ENCODE measurements at regions not wholly inside any gene's neighbourhood (a gene's known extent, or its start where the extent isn't known, plus 50 kb on each side); places are given as distances from the start of the nearest gene placed in this dataset.

- no peak overlapping the region for H3K4me3 ChIP-seq (ENCODE audit: low read depth in 1 of 2, low read length in 1 of 2)
- H3K9me3 ChIP-seq, result no peaks in the 10 kb centered on the region
- no peak for TF ChIP-seq CTCF (IDR thresholded peaks at IDR 0.05)
Observed at GRCh38 chr19:32104153-32104849, 241.1 kb upstream of the ZNF507 start.

GRCh38 chr19:32104850-32105235 lies 240.6 kb upstream of the ZNF507 start:
- H3K4me3 ChIP-seq (ENCODE audit: low read depth in 1 of 2, low read length in 1 of 2), result no peak overlapping the region
- TF ChIP-seq CTCF (IDR thresholded peaks at IDR 0.05), result no peak
- H3K27me3 ChIP-seq, result peaks cover 38% of the 10 kb centered on the region
- no peaks in the 10 kb centered on the region for H3K4me1 ChIP-seq (ENCODE audit: control insufficient read depth in 1 of 2, insufficient read depth in 1 of 2, low read depth in 1 of 2, low read length in 1 of 2)
- H3K9me3 ChIP-seq, result no peaks in the 10 kb centered on the region
- H3K27ac ChIP-seq, result no peak overlapping the region
- no peaks in the 10 kb centered on the region for H3K36me3 ChIP-seq

More at GRCh38 chr19:32104153-32104849, 241.1 kb upstream of the ZNF507 start:
- no peaks in the 10 kb centered on the region for H3K4me1 ChIP-seq (ENCODE audit: control insufficient read depth in 1 of 2, insufficient read depth in 1 of 2, low read depth in 1 of 2, low read length in 1 of 2)
- H3K27me3 ChIP-seq, result peaks cover 38% of the 10 kb centered on the region
- H3K36me3 ChIP-seq, result no peaks in the 10 kb centered on the region
- H3K27ac ChIP-seq, result no peak overlapping the region

DNA sequence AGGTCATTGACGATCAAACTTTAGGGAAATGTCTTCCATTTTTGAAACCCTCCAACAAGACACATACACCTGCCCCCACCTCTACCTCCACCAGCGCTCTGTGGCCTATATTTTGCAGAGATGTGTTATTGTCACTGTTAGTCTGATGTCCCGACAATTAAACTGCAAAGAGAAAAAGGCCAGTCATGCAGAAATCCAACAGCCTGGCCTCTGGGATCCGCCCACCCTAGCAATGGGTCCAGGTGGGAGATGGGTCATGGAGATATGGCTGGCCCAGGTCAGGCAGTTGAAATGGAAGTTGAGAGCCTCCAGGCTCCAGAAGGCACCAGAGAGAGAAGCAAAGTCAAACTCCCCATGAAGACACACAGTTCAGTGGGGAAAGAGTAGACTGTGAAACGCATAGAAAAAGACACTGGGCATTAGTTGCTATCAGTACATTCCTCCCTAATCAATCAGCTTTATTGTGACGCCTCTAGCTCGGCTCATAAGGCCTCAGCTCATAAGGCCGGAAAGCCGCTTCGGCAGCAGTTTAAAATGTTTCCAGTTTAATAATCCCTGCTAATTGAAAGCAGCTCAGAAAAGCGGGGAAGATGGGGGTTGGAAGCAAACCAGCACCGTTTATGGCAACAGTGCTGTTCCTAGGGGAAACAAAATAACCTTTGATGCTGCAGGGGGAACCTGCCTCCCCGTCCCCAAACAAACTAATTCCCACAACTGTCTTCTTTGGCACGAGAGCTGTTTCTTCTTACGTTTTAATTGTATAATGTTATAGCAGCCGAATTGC lies 239.7 kb upstream of the ZNF507 start:
- Histone ChIP-seq H3K36me3 (no peaks in the 10 kb centered on the region), H3K9me3 (no peaks in the 10 kb centered on the region), H3K27ac (no peak overlapping the region), H3K4me3 (ENCODE audit: low read depth in 1 of 2, low read length in 1 of 2) (no peak overlapping the region), H3K27me3 (peaks cover 38% of the 10 kb centered on the region), H3K4me1 (ENCODE audit: control insufficient read depth in 1 of 2, insufficient read depth in 1 of 2, low read depth in 1 of 2, low read length in 1 of 2) (no peaks in the 10 kb centered on the region)
- TF ChIP-seq CTCF (IDR thresholded peaks at IDR 0.05), result no peak

DNA sequence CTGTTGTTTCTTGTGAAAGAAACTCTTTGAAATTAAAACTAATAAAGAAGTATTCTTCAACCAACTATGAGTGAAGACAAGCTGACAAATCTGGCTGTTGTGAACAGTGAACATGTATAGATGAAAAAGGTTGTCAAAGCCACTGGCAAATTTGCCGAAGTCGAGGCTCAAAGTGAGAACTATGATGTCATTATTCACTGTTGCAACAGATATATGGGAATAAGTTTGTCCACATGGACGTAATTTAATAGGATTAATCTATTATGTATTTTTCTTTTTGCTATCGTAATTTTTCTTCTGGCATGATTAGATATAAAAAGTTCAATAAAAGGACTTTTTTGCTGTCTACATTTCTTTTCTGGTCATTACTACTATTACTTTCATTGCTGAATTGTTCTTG lies 223.2 kb upstream of the ZNF507 start:
- no peaks in the 10 kb centered on the region for H3K36me3 ChIP-seq
- no peak overlapping the region for H3K4me3 ChIP-seq (ENCODE audit: low read depth in 1 of 2, low read length in 1 of 2)
- H3K27me3 ChIP-seq, result no peaks in the 10 kb centered on the region
- H3K27ac ChIP-seq, result no peak overlapping the region
- no peaks in the 10 kb centered on the region for H3K4me1 ChIP-seq (ENCODE audit: control insufficient read depth in 1 of 2, insufficient read depth in 1 of 2, low read depth in 1 of 2, low read length in 1 of 2)
- peaks cover 4% of the 10 kb centered on the region for H3K9me3 ChIP-seq
- TF ChIP-seq CTCF (IDR thresholded peaks at IDR 0.05), result no peak

DNA sequence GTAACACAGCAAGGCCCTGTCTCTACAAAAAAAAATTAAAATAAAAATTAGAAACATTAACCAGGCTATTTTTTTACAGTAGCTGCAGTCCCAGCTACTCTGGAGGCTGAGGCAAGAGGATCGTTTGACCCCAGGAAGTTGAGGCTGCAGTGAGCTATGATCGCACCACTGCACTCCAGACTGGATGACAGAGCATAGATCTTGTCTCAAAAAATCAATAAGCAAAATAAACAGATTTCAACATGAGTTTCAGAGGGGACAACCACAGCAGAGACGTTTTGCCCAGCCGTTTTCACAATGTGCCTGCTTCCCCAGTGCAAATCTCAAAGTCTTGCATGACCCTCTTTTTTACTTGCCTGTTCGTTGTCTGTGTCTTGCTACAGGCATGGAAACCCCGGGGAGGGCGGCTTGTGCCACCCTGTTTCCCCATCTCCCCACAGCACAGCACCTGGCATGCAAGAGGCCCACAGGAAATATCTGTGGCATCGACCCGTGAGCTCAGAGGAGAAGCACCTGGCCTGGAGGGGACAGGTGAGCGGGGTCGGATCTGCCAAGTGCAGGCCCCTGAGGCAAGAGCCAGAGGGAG lies 222.0 kb upstream of the ZNF507 start:
- H3K27ac ChIP-seq, result no peak overlapping the region
- TF ChIP-seq CTCF (IDR thresholded peaks at IDR 0.05), result no peak
- no peaks in the 10 kb centered on the region for H3K27me3 ChIP-seq

More for the DNA sequence above, 222.0 kb upstream of the ZNF507 start:
- Histone ChIP-seq H3K4me3 (ENCODE audit: low read depth in 1 of 2, low read length in 1 of 2) (no peak overlapping the region), H3K36me3 (no peaks in the 10 kb centered on the region), H3K9me3 (peaks cover 3% of the 10 kb centered on the region), H3K4me1 (ENCODE audit: control insufficient read depth in 1 of 2, insufficient read depth in 1 of 2, low read depth in 1 of 2, low read length in 1 of 2) (no peaks in the 10 kb centered on the region)
